GM19239 (cell line): ENCODE measurements at regions not wholly inside any gene's neighbourhood (a gene's known extent, or its start where the extent isn't known, plus 50 kb on each side); places are given as distances from the start of the nearest gene placed in this dataset.

Experiments used
- DNase-seq: peaks from one replicate; pipeline ENCODE4 v3.0.0; 2011; ENCODE audit warnings: low spot score; ENCODE audit not compliant: insufficient read length
- FAIRE-seq: peaks from 2 replicates; lab custom pipeline; 2011; peaks lifted over from hg19 to GRCh38; lab: Jason Lieb, UNC

GRCh38 chr2:13542061-13542460 lies 825.3 kb downstream of the TRIB2 start:
- FAIRE-seq (no peak), DNase-seq (no peak)

DNA sequence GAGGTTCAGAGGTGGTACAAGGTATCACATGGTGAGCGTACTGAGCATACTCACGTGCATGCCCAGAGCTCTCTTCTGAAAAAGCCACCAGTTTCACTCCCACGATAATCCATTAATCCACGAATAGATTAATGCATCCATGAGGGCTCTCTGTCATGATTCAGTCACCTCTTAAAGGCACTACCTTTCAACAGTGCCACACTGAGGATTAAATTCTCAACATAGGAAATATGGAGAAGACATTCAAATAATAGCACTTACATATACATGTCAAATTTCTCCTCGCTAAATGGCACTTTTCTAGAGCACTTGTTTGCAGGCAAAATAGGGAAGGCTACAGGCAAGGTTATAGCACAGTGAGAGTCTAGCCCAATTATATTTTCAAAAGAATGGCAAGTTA lies 825.9 kb downstream of the TRIB2 start:
- FAIRE-seq (no peak), DNase-seq (no peak)

GRCh38 chr2:13543550-13543949 lies 826.8 kb downstream of the TRIB2 start:
- DNase-seq (no peak), FAIRE-seq (peak; percentile 59)

- peak; percentile 4 for FAIRE-seq
- no peak for DNase-seq
Measured at GRCh38 chr2:13545320-13545719, 828.6 kb downstream of the TRIB2 start.

- no peak for DNase-seq
- no peak for FAIRE-seq
Measured at GRCh38 chr2:13546131-13546530, 829.4 kb downstream of the TRIB2 start.

DNA sequence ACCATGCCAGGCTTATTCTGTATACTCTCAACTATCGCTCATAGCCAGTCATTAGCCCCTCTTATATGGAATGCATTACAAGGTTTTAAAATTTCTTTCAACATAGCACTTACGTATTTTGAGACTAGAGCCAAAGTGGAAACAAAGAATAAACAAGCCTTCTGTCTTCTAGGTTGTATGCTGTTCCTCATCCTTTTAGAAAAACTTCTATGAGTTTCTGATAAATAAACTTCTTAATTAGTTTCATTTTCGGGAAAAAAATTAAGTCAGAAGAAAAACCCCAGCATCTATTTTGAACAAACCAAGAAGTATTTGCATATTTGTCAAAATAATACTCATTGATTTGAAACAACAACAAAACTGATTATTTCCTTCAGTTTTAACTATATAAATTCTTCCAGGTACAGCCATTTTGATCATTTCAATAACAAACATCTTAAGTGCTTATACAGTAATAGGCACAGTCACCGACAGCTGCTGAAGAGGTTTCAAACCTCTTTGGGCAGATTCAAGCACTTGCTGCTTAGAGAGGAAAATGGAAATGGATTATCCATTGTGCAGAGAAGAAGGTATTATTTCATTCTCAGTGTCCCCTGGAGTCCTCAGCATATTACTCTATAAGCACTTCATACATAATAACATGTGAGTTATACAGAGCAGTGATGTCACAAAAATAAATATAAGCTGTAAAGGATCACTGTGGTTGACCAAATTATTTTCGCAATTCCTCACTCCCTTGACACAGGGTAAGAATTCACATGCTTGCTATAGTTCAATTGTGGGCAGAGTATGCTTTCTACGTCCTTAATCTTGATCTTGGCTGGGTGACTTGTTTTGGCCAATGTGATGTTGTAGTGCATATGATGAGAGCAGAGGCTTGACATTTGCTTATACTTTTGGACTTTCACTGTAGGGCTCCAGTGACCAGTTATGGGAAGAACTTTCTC lies 833.8 kb downstream of the TRIB2 start:
- DNase-seq: no peak
- no peak for FAIRE-seq

DNA sequence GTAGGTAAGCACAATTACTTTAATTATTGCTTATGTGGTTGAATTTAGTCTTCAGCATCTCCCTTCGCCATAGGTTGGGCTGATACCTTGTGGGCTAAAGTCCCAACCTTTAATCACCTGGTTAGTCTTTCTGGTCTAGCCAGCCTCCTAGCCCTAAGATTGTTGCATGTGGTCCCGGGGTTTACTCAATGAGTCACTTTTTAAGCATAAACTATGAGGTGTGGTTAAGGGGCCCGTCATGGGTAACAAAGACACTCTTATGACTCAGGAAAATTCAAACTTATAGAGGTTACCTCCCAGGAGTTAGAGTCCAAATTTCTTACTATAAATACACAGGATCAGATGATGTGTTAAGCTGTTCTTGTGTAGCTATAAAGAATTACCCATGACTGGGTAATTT lies 841.6 kb downstream of the TRIB2 start:
- DNase-seq (no peak), FAIRE-seq (no peak)

DNA sequence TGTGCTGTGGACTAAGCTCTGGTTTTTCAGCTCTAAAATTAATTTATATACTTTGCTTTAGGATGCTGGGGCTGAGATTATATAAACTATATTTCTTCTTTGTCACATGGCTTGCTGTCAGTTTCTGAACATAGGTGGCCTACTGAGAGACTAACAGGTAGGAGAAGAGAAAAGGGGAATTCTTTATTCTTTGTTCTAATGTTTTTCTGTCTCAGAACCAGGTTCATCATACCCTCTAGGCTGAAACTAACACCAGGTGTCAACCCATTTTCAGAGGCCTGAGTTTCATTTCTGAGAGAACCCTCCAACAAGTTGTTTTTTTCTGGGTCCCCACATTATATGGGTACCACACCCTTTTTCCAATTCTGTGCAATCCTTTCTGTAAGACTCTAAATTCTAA lies 843.6 kb downstream of the TRIB2 start:
- DNase-seq (no peak), FAIRE-seq (no peak)

DNA sequence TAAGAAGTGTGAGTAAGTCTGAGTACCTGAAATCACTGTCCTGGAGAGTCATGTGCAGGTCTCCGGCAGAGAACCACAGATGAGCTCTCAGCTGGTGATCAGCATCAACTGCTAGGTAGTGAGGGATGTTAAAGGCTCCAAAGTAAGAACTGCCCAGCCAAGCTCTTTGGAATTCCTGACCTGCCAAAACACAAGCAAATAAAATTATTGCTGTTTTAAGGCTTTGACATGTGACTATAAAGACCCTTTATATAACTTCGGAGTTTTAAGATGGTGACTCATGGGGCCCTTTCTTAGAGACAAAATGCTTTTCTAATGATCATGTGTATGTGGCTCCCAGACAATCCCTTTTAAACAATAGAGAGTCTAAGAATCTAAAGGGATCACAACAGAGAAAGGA lies 855.7 kb downstream of the TRIB2 start:
- FAIRE-seq (no peak), DNase-seq (no peak)

- DNase-seq: no peak
- FAIRE-seq: no peak
Measured at GRCh38 chr2:13574831-13575230, 858.1 kb downstream of the TRIB2 start.

- no peak for FAIRE-seq
- no peak for DNase-seq
Measured at GRCh38 chr2:13576406-13577036, 859.8 kb downstream of the TRIB2 start.

GRCh38 chr2:13578547-13578946 lies 861.8 kb downstream of the TRIB2 start:
- peak; percentile 35 for FAIRE-seq
- DNase-seq: no peak

DNA sequence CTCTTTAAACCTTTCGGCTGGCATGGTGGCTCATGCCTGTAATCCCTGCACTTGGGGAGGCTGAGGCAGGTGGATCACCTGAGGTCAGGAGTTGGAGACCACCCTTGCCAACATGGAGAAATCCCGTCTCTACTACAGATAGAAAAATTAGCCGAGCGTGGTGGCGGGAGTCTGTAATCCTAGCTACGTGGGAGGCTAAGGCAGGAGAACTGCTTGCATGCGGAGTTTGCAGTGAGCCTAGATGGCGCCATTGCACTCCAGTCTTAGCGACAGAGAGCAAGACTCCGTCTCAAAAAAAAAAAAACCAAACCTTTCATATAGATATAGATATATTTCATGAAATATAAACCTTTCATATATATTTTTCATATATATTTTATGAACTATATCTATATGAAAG lies 864.7 kb downstream of the TRIB2 start:
- FAIRE-seq (no peak), DNase-seq (no peak)

DNA sequence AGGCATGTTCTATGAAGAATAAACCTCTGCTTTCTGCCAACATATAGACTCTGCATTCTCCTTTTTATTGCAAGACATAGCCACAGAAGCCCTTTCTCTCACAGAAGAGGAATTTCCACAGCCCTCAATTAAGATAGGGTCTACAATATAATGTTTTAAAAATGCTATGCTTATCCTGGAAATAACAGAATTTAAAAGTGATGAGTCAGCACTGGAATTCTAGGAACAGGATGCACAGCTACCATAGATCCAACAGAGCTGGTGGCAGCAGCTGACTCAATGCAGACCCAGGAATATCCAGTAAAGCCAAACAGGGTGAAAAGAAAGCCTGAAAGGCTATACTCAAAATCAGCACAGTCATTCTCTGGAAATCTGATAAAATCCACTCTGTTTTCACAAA lies 866.9 kb downstream of the TRIB2 start:
- DNase-seq (no peak), FAIRE-seq (no peak)

DNA sequence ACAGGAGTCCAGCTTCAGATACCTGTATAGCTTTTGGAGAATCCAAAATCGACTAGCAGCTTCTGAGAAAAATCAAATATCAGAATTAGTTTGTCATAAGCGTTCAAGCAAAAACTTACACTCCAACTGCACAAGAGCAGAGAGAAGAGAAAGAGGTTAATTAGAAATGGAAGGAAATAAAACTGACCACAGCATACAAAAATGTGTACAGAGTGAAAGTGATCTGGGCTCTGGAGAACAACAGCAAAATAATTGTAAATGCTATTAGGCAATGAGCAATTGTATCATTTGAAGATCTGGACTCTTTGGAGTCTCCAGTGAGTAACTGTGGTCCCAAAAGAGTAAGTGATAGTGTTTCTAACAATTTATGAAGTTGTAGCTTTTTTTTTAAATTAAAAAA lies 867.3 kb downstream of the TRIB2 start:
- DNase-seq (no peak), FAIRE-seq (no peak)

GRCh38 chr2:13585732-13586131 lies 869.0 kb downstream of the TRIB2 start:
- DNase-seq (no peak), FAIRE-seq (no peak)

- DNase-seq (no peak), FAIRE-seq (no peak)
Measured at GRCh38 chr2:13596233-13596632, 879.5 kb downstream of the TRIB2 start.

GRCh38 chr2:13597176-13597575 lies 880.4 kb downstream of the TRIB2 start:
- no peak for FAIRE-seq
- no peak for DNase-seq

DNA sequence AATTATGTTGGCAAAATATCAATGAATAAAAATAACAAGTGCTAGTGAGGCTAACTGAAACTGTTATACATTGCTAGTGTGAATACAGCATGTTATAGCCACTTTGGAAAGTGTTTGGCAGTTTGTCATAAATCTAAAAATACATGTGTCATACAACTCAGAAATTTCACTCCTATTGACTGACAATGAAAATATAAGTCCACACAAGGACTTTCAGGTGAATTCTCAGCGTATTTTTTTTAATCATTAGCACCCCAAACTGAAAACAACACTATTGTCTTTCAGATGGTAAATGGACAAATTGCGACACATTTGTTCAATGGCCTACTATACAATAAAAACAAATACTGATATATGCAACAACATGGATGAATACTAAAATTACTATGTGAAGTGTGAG lies 884.8 kb downstream of the TRIB2 start:
- no peak for DNase-seq
- FAIRE-seq: no peak

- DNase-seq: no peak
- no peak for FAIRE-seq
Measured at GRCh38 chr2:13604951-13605661, 888.4 kb downstream of the TRIB2 start.

- DNase-seq (no peak), FAIRE-seq (no peak)
Measured at GRCh38 chr2:13607139-13607538, 890.4 kb downstream of the TRIB2 start.
